SK-N-SH (cell line): ENCODE measurements at regions not wholly inside any gene's neighbourhood (a gene's known extent, or its start where the extent isn't known, plus 50 kb on each side); places are given as distances from the start of the nearest gene placed in this dataset.

ENCODE experiments used
- CTCF ChIA-PET: fragments of 300-600, 350-600 bp; formaldehyde crosslinking; extraction: SDS; loops from one replicate; lab custom pipeline; 2021; lab: Yijun Ruan, JAX
- POLR2A ChIA-PET: fragments of 350-600 bp; sonication (Branson Sonifier 250); formaldehyde crosslinking; extraction: SDS; loops from one replicate; lab custom pipeline; 2020; ENCODE audit warnings: antibody characterized with exemption, inconsistent platforms; lab: Yijun Ruan, JAX
- DNase-seq: peaks from one replicate; pipeline ENCODE4 v3.0.0; 2012
- H2AFZ ChIP-seq: fragments of 200-600 bp; sonication (generic); 2 replicates; pipeline ENCODE4 v1.8.1; 2016; ENCODE audit warnings: antibody characterized with exemption, mild to moderate bottlenecking, low read depth
- H3F3A ChIP-seq: fragments of 200-600 bp; sonication (generic); replicated peaks from 2 replicates; pipeline ENCODE3; 2016; ENCODE audit warnings: antibody characterized with exemption, mild to moderate bottlenecking; ENCODE audit not compliant: insufficient read depth
- H3K27ac ChIP-seq, 2 experiments: fragments of 200-500 bp in 1 of 2; fragments of 200-600 bp in 1 of 2; sonication (Bioruptor generic) in 1 of 2; sonication (generic), shearing (Covaris generic) in 1 of 2; 2 replicates each; pipeline versions ENCODE4 v1.5.1 to v1.6.1; 2014 to 2016; ENCODE audit warnings: low read depth in 2 of 2, inconsistent platforms in 1 of 2, low read length in 1 of 2, mild to moderate bottlenecking in 1 of 2, mixed read lengths in 1 of 2
- H3K27me3 ChIP-seq: fragments of 200-600 bp; sonication (generic), shearing (Covaris generic); 2 replicates; pipeline ENCODE4 v1.6.1; 2016; ENCODE audit warnings: mixed run types; ENCODE audit not compliant: insufficient read depth
- H3K36me3 ChIP-seq, 2 experiments: fragments of 200-500 bp in 1 of 2; fragments of 200-600 bp in 1 of 2; sonication (Bioruptor generic) in 1 of 2; sonication (generic) in 1 of 2; replicated peaks in 1 of 2; 2 replicates each; pipeline versions ENCODE3 to v1.5.1; 2014 to 2016; ENCODE audit warnings: low read length in 1 of 2, mild to moderate bottlenecking in 1 of 2; ENCODE audit not compliant: insufficient read depth in 2 of 2, control insufficient read depth in 1 of 2
- H3K4me1 ChIP-seq, 2 experiments: fragments of 200-500 bp in 1 of 2; fragments of 200-600 bp in 1 of 2; sonication (Bioruptor generic) in 1 of 2; sonication (generic), shearing (Covaris generic) in 1 of 2; 2 replicates each; pipeline versions ENCODE4 v1.5.1 to v1.6.1; 2014 to 2016; ENCODE audit warnings: low read depth in 1 of 2, low read length in 1 of 2, mixed run types in 1 of 2; ENCODE audit not compliant: insufficient read depth in 2 of 2, control insufficient read depth in 1 of 2
- H3K4me2 ChIP-seq: fragments of 200-600 bp; sonication (generic), shearing (Covaris generic); 2 replicates; pipeline ENCODE4 v1.6.1; 2017; ENCODE audit warnings: mixed run types
- H3K4me3 ChIP-seq, 2 experiments: fragments of 200-500 bp in 1 of 2; fragments of 200-600 bp in 1 of 2; sonication (Bioruptor generic) in 1 of 2; sonication (generic), shearing (Covaris generic) in 1 of 2; 2 replicates each; pipeline versions ENCODE4 v1.5.1 to v1.8.1; 2014 to 2016; ENCODE audit warnings: low read depth in 2 of 2, inconsistent platforms in 1 of 2, low read length in 1 of 2, mild to moderate bottlenecking in 1 of 2, mixed read lengths in 1 of 2, moderate library complexity in 1 of 2
- H3K79me2 ChIP-seq: fragments of 200-600 bp; sonication (generic); 2 replicates; pipeline ENCODE4 v1.8.1; 2017; ENCODE audit warnings: mild to moderate bottlenecking; ENCODE audit not compliant: insufficient read depth
- H3K9ac ChIP-seq: fragments of 200-600 bp; sonication (generic); 2 replicates; pipeline ENCODE4 v1.6.1; 2017; ENCODE audit warnings: mixed run types
- H3K9me2 ChIP-seq: fragments of 200-600 bp; sonication (generic); 2 replicates; pipeline ENCODE4 v1.6.1; 2017; ENCODE audit warnings: mixed run types
- H3K9me3 ChIP-seq: fragments of 200-600 bp; sonication (generic); 2 replicates; pipeline ENCODE4 v1.6.1; 2017; ENCODE audit warnings: mixed run types, mild to moderate bottlenecking, moderate library complexity
- H4K20me1 ChIP-seq: fragments of 200-600 bp; sonication (generic); 2 replicates; pipeline ENCODE4 v1.6.1; 2017; ENCODE audit warnings: mild to moderate bottlenecking, mixed run types; ENCODE audit not compliant: insufficient read depth
- CHD2 ChIP-seq: fragments of 150-350 bp; IDR thresholded peaks from 2 replicates; pipeline ENCODE4 v1.6.1; 2018; ENCODE audit warnings: low read length; ENCODE audit not compliant: partially characterized antibody
- CTCF ChIP-seq: fragments of 200-600 bp; sonication (generic); IDR thresholded peaks from 2 replicates; pipeline ENCODE4 v1.6.1; 2017; ENCODE audit warnings: antibody characterized with exemption, mild to moderate bottlenecking, moderate library complexity
- ELF1 ChIP-seq: IDR thresholded peaks from 2 replicates; pipeline ENCODE4 v1.4.0; 2012
- FOSL2 ChIP-seq: IDR thresholded peaks from 2 replicates; pipeline ENCODE4 v1.4.0; 2012; ENCODE audit warnings: low read depth, mild to moderate bottlenecking, moderate library complexity, borderline replicate concordance
- FOXJ3 ChIP-seq: sonication (generic); formaldehyde crosslinking; IDR thresholded peaks from 2 replicates; pipeline ENCODE4 v1.5.1; 2020; ENCODE audit warnings: mild to moderate bottlenecking, missing genetic modification reagents
- FOXM1 ChIP-seq: IDR thresholded peaks from 2 replicates; pipeline ENCODE4 v1.4.0; 2012; ENCODE audit warnings: low read depth, mild to moderate bottlenecking
- GABPA ChIP-seq: IDR thresholded peaks from 2 replicates; pipeline ENCODE4 v1.4.0; 2012; ENCODE audit warnings: low read depth, mild to moderate bottlenecking
- MAX ChIP-seq: IDR thresholded peaks from 2 replicates; pipeline ENCODE4 v1.4.0; 2012; ENCODE audit warnings: low read depth
- MEF2A ChIP-seq: IDR thresholded peaks from 2 replicates; pipeline ENCODE4 v1.4.0; 2012; ENCODE audit warnings: low read depth, borderline replicate concordance
- MXI1 ChIP-seq: IDR thresholded peaks from 2 replicates; pipeline ENCODE4 v1.6.1; 2012; ENCODE audit warnings: mild to moderate bottlenecking, low read depth, low read length, improper control_type of control experiment
- NFIC ChIP-seq: IDR thresholded peaks from 2 replicates; pipeline ENCODE4 v1.4.0; 2012; ENCODE audit warnings: borderline replicate concordance
- NRF1 ChIP-seq: IDR thresholded peaks from 2 replicates; pipeline ENCODE4 v1.6.1; 2012; ENCODE audit warnings: low read depth, mild to moderate bottlenecking, low read length
- PBX3 ChIP-seq: IDR thresholded peaks from 2 replicates; pipeline ENCODE4; 2012
- RCOR1 ChIP-seq: fragments of 150-350 bp; IDR thresholded peaks from 2 replicates; pipeline ENCODE4 v1.6.1; 2017; ENCODE audit warnings: antibody characterized with exemption, low read length
- REST ChIP-seq: IDR thresholded peaks from 2 replicates; pipeline ENCODE4 v1.6.1; 2012; ENCODE audit warnings: mild to moderate bottlenecking, low read depth, low read length, moderate library complexity
- RXRA ChIP-seq: IDR thresholded peaks from 2 replicates; pipeline ENCODE4 v1.4.0; 2012; ENCODE audit warnings: low read depth, mild to moderate bottlenecking, borderline replicate concordance
- SIN3A ChIP-seq: IDR thresholded peaks from 2 replicates; pipeline ENCODE4 v1.6.1; 2012; ENCODE audit warnings: low read depth, mild to moderate bottlenecking, low read length, moderate library complexity, borderline replicate concordance
- SMC3 ChIP-seq: IDR thresholded peaks from 2 replicates; pipeline ENCODE4 v1.6.1; 2012; ENCODE audit warnings: low read depth, low read length, improper control_type of control experiment
- TCF12 ChIP-seq: IDR thresholded peaks from 2 replicates; pipeline ENCODE4 v1.4.0; 2012
- USF1 ChIP-seq: IDR thresholded peaks from 2 replicates; pipeline ENCODE4 v1.4.0; 2012; ENCODE audit warnings: low read depth, borderline replicate concordance
- USF2 ChIP-seq: fragments of 150-350 bp; IDR thresholded peaks from 2 replicates; pipeline ENCODE4 v1.6.1; 2017; ENCODE audit warnings: antibody characterized with exemption, low read length, low read depth, borderline replicate concordance
- YY1 ChIP-seq: IDR thresholded peaks from 2 replicates; pipeline ENCODE4 v1.4.0; 2012; ENCODE audit warnings: low read depth, mild to moderate bottlenecking
- WGBS: methylation state at CpG from one replicate; pipeline ENCODE4 v1.1.6; 2017; ENCODE audit warnings: low lambda C conversion rate; 5-methylcytosine and 5-hydroxymethylcytosine counted together

- H3K79me2 ChIP-seq, result no peaks in the 10 kb centered on the region
- no peak overlapping the region for H3K27ac ChIP-seq
- H3K9me2 ChIP-seq, result no peaks in the 10 kb centered on the region
- H3K27me3 ChIP-seq, result no peaks in the 10 kb centered on the region
- no peaks in the 10 kb centered on the region for H3K4me1 ChIP-seq
- H3K4me2 ChIP-seq, result no peak overlapping the region
- DNase-seq, result no peak
- no peak overlapping the region for H3K4me3 ChIP-seq
- TF ChIP-seq SMC3 (no peak), NRF1 (no peak), FOXJ3 (no peak), RCOR1 (no peak), CHD2 (no peak), MXI1 (no peak), RXRA (no peak), FOXM1 (no peak), MAX (no peak), REST (no peak), GABPA (no peak), USF2 (no peak), PBX3 (no peak)
- H3K9me3 ChIP-seq, result no peaks in the 10 kb centered on the region
- 28% methylated on average over 3 of the region's 3 CpGs for WGBS
- ChIA-PET POLR2A (no interaction called here), CTCF (no interaction called here)
- H4K20me1 ChIP-seq, result no peaks in the 10 kb centered on the region
- H3F3A ChIP-seq, result no peaks in the 10 kb centered on the region
- H2AFZ ChIP-seq, result no peak overlapping the region
- no peaks in the 10 kb centered on the region for H3K36me3 ChIP-seq
- no peak overlapping the region for H3K9ac ChIP-seq
Observed at GRCh38 chr1:36725151-36725550, 242.4 kb upstream of the CSF3R start.

- H3K9me3 ChIP-seq, result no peaks in the 10 kb centered on the region
- WGBS, result 0% methylated on average over 1 of the region's 1 CpG
- H3F3A ChIP-seq, result no peaks in the 10 kb centered on the region
- H3K36me3 ChIP-seq, result no peaks in the 10 kb centered on the region
- H3K4me2 ChIP-seq, result no peak overlapping the region
- ChIA-PET CTCF (interaction anchor here (1.0 to 1.8 kb wide), 3 partner anchors 8 to 711 kb away, joined by 3 to 6 read pairs (median 3); no protein-coding TSS in a partner anchor), POLR2A (no interaction called here)
- no peak overlapping the region for H3K4me3 ChIP-seq
- no peak overlapping the region for H3K9ac ChIP-seq
- H3K4me1 ChIP-seq, result no peaks in the 10 kb centered on the region
- no peaks in the 10 kb centered on the region for H4K20me1 ChIP-seq
- no peak overlapping the region for H3K27ac ChIP-seq
- no peak for DNase-seq
- no peaks in the 10 kb centered on the region for H3K79me2 ChIP-seq
- H2AFZ ChIP-seq, result no peak overlapping the region
- H3K27me3 ChIP-seq, result no peaks in the 10 kb centered on the region
- no peaks in the 10 kb centered on the region for H3K9me2 ChIP-seq
- TF ChIP-seq GABPA, result no peak
- TF ChIP-seq YY1, result no peak
- no peak for TF ChIP-seq TCF12
- no peak for TF ChIP-seq USF1
- TF ChIP-seq RXRA, result no peak
- no peak for TF ChIP-seq MEF2A
- TF ChIP-seq CHD2, result no peak
- TF ChIP-seq CTCF, result no peak
- TF ChIP-seq SIN3A, result no peak
- no peak for TF ChIP-seq ELF1
- no peak for TF ChIP-seq NFIC
- no peak for TF ChIP-seq FOSL2
- TF ChIP-seq, all 33 proteins: peak for 0
Observed at GRCh38 chr1:36723813-36724212, 241.1 kb upstream of the CSF3R start.
